Stimulated activated CD4-positive, alpha-beta T cell treated with anti-CD3 and anti-CD28 coated beads, Interleukin-4, amount 100 ng/mL, for 4 hours (primary cell): ENCODE measurements at regions not wholly inside any gene's neighbourhood (a gene's known extent, or its start where the extent isn't known, plus 50 kb on each side); places are given as distances from the start of the nearest gene placed in this dataset.
"Not testable (repeated sequence)": the region's sequence is repeated elsewhere in the genome, so short reads cannot be mapped to it uniquely, and the experiment has no call there.

Experiments used
- DNase-seq, 2 experiments: peaks; one replicate each; pipeline ENCODE4 v3.0.0-alpha.2; 2020

DNA sequence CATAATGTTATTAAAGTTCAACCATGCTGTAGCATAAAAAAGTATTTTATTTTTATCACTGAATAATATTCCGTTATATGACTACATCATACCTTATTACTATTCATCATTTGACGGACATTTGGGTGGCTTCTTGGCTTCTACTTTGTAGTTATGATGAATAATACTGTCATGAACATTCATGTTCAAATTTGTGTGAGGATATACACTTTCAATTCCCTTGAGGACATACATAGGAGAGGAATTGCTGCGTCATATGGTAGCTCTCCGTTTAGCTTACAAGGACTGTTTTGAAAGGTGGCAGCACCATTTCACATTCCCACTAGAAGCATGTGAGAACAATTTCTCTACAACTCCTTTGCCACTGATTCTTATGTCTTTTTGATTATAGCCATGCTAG lies 910.8 kb upstream of the MIR17HG start:
- DNase-seq: no peak

DNA sequence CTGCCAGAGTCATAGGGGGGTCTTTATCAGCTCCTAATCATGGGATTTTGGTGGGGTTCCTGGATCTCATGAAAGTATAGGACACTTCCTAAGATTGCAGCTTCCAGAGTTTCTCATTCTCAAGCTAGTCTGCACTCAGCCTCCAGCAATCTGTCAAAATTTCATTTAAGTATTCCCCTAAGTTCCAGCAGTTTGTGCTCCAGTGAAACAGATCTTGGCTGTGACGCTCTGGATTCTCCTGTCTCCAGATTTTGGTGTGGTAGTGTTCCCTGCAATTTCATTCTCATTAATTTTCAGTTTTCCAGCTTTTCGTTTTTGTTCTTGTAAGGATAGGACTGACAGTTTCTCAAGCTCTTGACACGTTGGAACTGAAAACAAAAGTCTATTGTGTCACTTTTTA lies 908.9 kb upstream of the MIR17HG start:
- no peak for DNase-seq

DNA sequence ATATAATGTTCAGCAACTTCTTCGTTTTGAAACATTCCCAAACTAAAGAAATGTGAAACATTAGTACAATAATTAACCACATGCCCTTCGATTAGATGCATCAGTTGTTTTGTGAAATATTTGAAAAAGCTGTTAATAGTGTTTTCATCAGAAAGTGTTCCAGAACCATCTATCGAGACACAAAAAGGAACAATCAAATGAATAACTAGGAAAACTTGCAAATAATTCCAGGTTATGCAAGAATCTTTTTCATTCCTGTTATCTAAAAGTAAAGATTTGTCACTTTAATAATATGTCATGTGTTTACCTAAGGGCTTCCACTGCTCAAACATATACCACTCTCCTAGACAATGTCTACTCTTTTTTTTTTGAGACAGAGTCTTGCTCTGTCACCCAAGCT lies 904.2 kb upstream of the MIR17HG start:
- DNase-seq: no peak

DNA sequence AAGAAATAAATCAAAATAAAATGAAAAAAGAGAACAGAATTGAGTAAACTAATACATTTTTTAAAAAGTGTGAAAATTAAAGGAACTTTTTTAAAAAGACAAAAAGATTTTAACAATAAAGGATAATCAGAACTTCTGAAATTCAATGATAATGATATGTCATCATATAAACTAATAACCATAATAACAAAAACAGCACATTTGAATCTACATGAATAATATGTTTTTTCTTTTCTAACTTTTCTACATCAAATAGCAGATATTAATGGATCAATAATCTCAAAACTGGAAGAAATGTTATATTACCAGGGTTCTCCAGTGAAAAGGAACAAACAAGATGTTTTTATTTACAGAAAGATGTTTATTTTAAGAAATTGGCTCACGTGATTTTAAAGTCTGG lies 903.3 kb upstream of the MIR17HG start:
- no peak for DNase-seq

DNA sequence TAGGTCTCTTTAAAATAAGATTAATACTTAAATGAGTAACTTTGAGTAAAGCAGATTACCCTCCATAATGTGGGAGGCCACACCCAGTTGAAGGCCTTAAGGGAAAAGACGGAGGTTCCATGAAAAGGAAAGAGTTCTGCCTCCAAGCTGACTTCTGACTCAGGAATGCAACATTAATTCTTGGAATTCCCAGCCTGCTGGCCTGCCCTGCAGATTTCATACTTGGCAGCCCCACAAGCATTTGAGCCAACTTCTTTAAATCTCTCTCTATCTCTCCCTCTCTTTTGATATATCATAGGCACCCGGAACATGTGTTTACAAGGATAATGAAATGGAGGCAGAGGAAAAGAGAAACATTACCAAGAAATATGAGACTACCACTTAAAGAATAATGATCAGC lies 902.3 kb upstream of the MIR17HG start:
- no peak for DNase-seq

DNA sequence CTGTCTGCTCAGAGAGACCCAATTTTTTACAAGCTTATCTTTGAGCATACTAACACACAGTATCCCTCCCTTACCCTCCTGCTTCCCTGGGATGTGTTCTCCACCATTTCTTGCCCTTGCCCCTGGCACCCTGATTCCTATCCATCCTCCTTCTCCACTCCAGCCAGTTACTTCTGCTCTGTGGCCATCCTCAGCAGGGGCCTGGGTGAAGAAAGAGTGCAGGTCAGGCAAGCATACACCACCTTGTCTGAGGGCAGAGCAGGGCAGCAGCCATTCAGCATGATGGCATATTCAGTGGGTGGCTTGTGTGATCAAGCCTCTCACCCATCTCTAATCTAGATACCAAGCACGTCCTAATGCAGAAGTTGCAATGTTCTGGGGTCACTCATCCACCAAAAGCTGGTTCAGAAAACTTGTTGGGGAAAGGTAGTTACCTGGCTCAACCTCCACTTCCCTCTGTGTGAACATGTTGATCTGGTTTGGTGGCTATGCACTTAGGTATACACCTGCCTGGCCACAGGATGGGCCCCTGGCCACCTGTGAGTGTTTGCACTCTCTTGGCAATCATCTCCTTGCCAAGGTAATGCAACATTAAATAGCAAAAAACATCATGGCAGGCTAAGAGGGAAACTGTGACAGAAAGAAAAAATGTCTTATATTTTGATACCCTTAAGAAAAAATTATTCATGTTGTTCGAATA lies 900.3 kb upstream of the MIR17HG start:
- DNase-seq: no peak

DNA sequence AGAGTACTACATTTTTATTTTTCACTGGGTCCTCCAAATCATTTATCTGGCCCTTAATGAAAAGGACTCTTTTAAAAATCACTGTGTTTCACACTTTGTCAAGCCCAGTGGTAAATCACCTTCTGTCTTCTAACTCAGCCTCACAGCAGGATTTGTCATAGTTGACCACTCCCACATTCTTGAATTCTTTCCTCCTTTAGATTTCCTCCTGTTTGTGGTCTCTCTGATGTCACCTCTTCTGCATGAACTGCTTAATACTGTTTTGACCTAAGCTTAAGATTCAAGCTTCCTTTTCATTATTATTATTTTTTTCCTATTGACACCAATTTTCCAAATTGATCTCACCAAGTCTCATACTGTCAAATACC lies 899.8 kb upstream of the MIR17HG start:
- no peak for DNase-seq

DNA sequence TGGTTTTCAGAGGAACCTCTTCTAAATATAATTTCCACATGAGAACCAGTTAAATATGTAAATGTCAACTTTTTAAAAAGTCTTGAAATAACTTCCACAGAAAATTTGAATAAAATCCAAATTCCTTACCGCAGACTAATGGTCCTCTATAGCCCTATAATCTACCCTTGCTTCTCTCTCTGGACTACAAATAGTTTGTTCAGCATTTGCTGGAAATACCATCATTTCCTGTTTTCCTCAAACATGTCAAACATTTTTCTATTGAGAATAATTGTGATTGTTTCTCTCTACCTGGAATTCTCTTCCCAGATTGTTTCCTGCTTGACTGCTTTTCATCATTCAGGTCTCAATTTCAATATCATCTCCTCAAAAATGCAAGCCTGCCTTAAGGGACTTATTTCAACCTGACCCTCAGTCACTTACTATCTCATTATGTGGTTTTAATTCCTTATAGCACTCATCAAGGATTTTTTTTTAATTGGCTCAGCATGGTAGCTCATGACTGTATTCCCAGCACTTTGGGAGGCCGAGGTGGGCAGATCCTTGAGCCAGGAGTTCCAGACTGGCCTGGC lies 898.9 kb upstream of the MIR17HG start:
- no peak for DNase-seq

DNA sequence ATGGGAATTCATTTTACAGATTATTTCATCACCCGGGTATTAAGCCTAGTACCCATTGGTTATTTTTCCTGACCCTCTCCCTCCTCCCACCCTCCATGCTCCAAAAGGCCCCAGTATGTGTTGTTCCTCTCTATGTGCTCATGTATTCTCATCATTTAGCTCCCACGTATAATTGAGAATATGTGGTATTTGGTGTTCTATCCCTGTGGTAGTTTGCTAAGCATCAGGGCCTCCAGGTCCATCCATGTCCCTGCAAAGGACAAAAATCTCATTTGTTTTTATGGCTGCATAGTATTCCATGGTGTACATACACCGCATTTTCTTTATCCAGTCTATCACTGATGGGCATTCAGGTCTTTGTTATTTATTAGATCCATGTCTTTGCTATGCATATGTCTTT lies 894.1 kb upstream of the MIR17HG start:
- DNase-seq: no peak

DNA sequence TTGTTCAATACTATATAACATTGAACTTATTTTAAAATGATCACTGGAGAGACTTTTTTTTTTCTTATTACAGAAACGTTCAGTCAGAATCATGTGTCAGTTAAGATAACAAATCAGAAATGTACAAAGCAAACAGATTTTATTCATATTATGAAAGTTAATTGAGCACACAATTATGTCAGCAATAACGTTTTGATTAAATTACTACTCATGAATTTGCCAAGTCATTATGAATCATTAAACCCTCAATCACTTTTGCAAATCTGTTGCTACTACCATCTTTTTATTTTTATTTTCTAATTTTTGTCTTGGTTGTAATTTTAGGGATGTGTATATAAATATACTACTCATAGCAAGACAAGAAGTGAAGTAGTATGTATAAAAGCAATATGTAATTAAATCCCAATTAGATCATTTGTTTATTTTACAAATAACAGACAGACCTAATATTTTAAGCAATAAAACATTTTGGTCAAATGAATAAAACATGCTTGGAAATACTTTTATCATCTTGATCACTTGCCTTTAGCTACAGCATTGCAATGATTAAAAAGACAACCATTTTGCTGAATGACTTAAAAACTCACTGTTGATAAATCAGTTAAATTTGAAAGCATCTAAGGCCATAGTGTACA lies 893.4 kb upstream of the MIR17HG start:
- no peak for DNase-seq

DNA sequence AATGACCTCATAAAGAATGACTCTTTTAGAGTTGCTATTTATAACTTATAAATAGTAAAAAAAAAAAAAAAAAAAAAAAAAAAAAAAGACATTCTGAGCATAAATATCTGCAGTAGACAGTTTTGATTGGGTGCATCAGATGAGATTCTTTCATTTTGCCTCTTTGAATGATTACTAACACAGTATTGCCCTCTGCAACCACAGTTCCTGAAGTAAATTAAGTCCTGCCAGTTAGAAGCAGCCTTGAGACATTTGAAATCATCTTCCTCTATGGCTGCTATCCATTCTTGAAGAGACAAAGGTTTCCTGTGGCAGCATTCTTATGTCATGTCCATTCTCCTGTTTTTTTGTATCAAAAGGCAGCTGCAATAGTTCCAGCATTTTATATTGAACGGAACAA lies 892.4 kb upstream of the MIR17HG start:
- DNase-seq: no peak

DNA sequence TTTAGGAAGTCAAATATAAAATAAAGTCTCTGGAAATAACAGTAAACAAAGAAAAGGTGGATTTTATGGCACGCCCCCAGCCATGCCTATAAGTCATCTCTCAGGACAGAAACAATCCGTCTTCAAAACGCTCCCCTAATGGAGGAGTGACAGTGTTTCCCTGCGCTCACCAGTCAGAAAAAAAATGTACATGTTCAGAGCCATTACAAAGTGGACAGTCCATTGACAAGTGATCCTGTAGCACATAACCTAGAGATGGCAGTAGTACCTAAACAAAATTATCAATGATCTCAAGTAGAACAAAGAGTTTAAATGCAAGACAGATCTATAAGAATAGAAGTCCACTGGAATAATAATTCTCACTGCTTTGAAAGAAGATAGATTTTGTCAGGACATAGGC lies 891.7 kb upstream of the MIR17HG start:
- no peak for DNase-seq

DNA sequence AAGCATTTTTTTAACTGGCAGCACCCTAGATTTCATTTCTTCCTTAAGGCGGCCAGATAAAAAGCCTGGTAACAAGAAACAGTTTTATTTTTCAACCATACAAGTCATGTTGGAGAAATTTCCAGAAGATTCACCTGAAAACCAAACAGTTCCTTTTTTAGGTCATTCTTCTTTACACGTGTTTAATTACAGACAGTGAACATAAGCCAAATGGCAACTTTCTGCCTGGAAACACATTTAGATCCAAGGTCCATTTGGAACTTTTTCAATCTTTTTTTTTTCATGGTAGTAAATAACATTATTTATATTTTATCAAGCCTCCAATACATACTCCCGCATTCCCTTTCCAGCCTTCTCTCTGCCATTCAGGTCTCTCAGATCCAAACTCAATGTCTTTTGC lies 886.1 kb upstream of the MIR17HG start:
- DNase-seq: no peak

DNA sequence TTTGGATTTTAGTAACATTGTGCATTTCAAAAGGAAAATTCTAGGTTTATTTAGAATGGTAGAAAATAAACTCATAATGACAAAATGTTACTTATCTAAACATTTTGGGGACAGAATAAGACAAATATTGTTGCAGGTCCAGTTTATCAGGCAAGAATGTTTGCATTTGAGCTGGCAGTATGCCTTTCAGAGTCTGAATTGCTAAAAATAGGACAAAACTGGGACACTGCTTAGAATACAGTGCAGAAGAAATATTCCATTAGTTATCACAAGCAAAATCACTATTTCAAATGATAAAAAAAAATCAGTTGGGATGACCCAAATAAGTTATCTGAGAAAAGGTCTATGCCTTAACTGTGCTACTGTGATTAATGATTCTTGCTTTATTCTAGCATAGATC lies 870.3 kb upstream of the MIR17HG start:
- no peak for DNase-seq

DNA sequence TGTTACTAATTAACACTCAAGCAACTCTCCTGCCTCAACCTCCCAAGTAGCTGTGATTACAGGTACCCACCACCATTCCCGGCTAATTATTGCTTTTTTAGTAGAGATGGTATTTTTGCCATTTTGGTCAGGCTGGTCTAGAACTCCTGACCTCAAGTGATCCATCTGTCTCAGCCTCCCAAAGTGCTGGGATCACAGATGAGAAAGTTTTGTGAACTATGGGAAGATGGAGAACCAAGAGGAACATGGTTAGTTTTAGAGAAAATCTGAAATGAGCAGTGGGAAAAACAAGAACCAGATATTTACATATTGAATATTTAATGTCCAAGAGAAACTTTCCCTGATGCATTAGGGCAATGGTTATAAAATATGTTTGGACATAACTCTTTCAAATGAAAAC lies 863.6 kb upstream of the MIR17HG start:
- DNase-seq: no peak

DNA sequence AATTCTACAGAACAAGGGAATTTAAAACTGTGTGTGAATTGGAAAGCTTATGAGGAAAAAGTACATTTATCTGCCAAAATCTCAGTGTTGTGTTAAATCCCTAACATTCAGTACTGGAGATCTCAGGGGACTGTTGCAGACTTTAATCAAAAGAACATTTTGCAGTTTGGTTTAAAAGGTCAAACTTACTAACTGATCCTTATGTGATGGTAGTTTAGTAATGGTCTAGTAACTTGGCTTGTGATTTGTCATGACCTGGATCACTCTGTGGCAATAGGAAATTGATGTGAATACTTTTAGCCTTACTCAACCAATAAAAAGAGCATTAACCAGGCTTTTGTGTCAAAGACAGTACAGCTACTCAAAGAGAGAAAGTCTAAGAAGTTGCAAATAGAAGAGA lies 862.1 kb upstream of the MIR17HG start:
- DNase-seq: no peak

DNA sequence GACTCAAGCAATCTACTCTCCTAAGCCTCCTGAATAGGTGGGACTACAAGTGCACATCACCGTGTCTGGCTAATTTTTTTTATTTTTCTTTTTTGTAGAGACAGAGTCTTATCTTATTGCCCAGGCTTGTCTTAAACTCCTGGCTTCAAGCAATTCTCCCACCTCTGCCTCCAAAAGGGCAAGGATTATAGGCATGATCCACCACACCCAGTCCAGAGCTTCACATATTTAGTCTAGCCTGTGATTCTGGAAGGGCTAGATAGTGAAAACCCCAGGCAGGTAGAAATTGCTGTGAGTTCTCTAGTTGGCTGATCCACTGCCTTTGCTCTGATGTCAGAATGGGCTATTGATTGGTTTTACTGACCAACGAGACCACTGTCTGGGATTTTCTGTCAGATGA lies 854.6 kb upstream of the MIR17HG start:
- no peak for DNase-seq

DNA sequence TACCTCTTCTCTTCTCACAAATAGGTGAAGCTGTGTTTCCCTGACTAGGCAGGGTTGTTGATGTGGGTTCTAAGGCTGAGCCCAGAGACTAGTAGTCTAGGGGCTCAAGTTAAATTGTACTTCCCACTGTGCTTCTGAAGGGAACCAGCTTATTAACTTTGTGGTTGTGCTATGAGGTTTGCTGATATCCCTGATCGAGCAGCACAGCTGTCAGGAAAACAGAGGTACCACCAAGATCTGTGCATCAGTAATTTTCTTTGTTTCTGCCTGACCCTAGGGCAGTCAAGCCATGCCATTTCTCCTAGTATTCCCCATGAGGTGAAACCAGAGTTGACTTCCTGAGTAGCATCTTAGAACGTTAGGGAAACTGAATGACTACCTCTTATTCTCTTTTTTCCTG lies 853.8 kb upstream of the MIR17HG start:
- no peak for DNase-seq

DNA sequence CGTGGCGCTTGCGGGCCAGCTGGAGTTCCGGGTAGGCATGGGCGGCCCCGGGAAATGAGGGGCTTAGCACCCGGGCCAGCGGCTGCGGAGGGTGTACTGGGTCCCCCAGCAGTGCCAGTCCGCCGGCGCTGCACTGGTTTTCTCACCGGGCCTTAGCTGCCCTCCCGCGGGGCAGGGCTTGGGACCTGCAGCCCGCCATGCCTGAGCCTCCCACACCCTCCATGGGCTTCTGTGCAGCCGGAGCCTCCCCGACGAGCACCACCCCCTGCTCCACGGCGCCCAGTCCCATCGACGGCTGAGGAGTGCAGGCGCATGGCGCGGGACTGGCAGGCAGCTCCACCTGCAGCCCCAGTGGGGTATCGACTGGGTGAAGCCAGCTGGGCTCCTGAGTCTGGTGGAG lies 852.6 kb upstream of the MIR17HG start:
- not testable (repeated sequence) for DNase-seq

DNA sequence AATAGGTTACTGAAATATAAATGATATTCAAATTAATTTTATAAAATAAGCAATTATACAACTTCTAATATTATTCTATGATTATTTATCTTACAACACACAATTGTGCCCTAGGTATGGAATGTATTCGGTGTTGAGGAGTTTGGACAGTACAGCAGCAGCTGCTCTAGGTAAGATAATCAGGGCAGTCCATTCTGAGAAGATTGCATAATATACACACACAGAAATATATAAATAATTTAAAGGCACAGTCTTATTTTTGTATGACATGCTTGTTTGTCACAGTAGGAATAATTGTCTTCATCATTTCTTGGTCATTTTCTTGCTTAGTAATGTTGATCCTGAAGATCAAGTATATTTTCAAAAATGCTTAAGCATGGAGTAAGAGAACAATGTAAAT lies 849.4 kb upstream of the MIR17HG start:
- DNase-seq: no peak

DNA sequence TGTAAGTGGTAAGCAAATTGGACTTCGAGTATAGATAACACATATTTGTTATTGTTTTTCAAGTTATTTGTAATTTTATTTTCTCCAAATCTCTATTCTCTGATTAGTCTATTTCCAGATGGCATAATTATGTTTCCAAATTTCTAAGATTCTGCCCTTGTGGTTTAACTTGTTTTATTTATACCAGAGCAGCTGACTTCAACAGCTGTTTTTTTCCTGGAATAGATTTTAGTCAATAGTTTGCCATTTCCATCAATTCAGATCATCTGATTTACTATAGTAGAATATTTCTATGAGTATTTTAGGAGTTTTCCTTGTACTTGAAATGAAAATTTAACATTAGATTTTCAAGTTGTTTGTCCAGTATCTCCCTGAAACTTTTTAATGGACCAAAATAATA lies 848.7 kb upstream of the MIR17HG start:
- no peak for DNase-seq

DNA sequence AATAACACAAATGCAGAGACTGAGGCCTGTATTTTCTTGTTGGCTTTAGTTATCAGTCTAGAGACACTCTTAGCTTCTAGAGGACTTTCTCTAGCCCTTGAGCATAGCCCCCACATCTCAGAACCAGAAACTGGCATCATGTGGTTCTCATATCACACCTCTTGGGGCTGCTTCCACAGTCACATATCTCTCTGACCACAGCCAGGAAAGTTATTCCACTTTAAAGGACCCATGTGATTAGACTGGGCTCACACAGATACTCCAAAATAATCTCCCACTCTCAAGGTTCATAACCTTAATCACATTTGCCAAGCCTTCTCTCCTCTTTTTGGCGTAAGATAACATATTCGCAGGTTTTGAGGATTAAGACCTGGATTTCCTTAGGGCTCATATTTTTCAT lies 846.9 kb upstream of the MIR17HG start:
- DNase-seq: no peak

DNA sequence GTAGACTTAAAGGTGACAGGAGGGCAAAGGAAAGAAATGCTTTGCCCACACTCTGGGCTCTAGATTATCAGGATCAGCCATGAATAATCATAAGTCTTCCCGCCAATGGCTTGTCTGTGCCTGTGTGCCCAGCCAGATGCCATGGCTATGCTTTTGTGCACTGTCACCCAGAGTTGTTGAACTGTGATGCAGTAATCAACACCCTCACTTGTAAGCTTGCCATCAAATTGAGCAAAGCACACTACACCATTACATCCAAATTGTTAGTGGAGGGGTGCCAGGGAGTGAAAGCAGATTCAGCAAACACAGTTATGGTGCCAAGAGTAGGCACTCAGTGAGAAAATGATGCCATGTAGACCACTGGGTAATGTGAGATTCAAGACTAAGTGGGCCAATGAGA lies 845.3 kb upstream of the MIR17HG start:
- DNase-seq: no peak

DNA sequence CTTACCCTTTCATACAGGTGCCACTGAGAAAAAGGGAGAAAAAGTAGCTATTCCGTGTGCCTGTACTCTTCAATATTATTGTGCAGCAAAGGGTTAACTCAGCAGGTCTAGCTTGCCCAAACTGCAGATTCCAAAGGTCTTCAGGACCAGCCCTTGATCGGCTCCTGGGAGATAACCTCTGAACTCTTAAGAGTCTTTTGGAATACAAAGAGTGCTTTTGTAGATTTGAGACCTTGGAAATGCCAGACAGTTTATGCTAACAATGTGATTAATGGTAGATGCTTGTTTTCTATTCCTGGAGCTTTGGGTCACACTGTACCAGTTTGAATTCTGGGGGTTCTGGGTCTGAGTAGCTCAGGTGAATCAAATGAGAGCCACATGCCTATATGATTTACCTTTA lies 844.7 kb upstream of the MIR17HG start:
- no peak for DNase-seq

DNA sequence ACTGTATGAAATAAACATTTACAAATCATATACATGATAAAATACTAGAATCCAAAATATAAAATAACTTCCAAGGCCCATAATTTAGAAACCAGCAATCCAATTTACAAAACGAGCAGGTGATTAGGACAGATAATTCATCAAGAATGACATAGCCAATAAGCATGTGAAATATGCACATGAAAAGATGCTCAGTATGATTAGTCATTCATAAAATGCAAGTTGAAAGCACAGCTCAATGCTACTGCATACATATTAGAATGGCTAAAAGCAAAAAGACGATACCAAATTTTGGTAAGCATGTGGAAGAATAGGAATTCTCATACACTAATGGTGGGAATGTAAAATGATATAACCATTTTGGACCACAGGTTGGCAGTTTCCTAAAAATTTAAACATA lies 837.2 kb upstream of the MIR17HG start:
- no peak for DNase-seq
